HG03469 (cell line): ENCODE measurements at regions not wholly inside any gene's neighbourhood (a gene's known extent, or its start where the extent isn't known, plus 50 kb on each side); places are given as distances from the start of the nearest gene placed in this dataset.

ENCODE experiments used
- ATAC-seq: cut with Tn5 transposase; IDR thresholded peaks from one replicate; pipeline ENCODE4 v1.9.1; 2021; ENCODE audit warnings: mild to moderate bottlenecking, moderate library complexity, moderate number of reproducible peaks; ENCODE audit not compliant: unreplicated experiment

GRCh38 chr16:86824751-86825296 is 246.5 kb downstream of the FOXL1 start:
- no peak for ATAC-seq

- no peak for ATAC-seq
These were observed 247.3 kb downstream of the FOXL1 start for GRCh38 chr16:86825631-86826030.

- no peak for ATAC-seq
These were observed 248.6 kb downstream of the FOXL1 start for GRCh38 chr16:86826941-86827340.

- ATAC-seq, result no peak
These were observed 249.2 kb downstream of the FOXL1 start for GRCh38 chr16:86827521-86827920.

- no peak for ATAC-seq
These were observed 249.9 kb downstream of the FOXL1 start for GRCh38 chr16:86828202-86828601.

- no peak for ATAC-seq
These were observed 250.3 kb downstream of the FOXL1 start for GRCh38 chr16:86828653-86829052.

- ATAC-seq, result no peak
These were observed 253.0 kb downstream of the FOXL1 start for GRCh38 chr16:86831366-86831765.

- no peak for ATAC-seq
These were observed 254.8 kb downstream of the FOXL1 start for GRCh38 chr16:86833136-86833535.

GRCh38 chr16:86834451-86835035 is 256.2 kb downstream of the FOXL1 start:
- no peak for ATAC-seq

GRCh38 chr16:86835982-86836381 is 257.6 kb downstream of the FOXL1 start:
- ATAC-seq, result no peak

GRCh38 chr16:86836503-86837129 is 258.3 kb downstream of the FOXL1 start:
- no peak for ATAC-seq

GRCh38 chr16:86843812-86844211 is 265.5 kb downstream of the FOXL1 start:
- ATAC-seq, result no peak

- ATAC-seq, result no peak
These were observed 266.3 kb downstream of the FOXL1 start for GRCh38 chr16:86844695-86845094.

GRCh38 chr16:86846136-86846535 is 267.8 kb downstream of the FOXL1 start:
- no peak for ATAC-seq

GRCh38 chr16:86848821-86849220 is 270.5 kb downstream of the FOXL1 start:
- ATAC-seq, result no peak

GRCh38 chr16:86850670-86851069 is 272.3 kb downstream of the FOXL1 start:
- no peak for ATAC-seq

- no peak for ATAC-seq
These were observed 273.8 kb downstream of the FOXL1 start for GRCh38 chr16:86852135-86852534.

GRCh38 chr16:86854058-86854621 is 275.8 kb downstream of the FOXL1 start:
- no peak for ATAC-seq

- no peak for ATAC-seq
These were observed 276.4 kb downstream of the FOXL1 start for GRCh38 chr16:86854626-86855294.

- ATAC-seq, result no peak
These were observed 278.7 kb downstream of the FOXL1 start for GRCh38 chr16:86856946-86857586.

GRCh38 chr16:86857807-86858206 is 279.5 kb downstream of the FOXL1 start:
- ATAC-seq, result no peak
